Epithelial cell of proximal tubule (primary cell): ENCODE measurements at regions not wholly inside any gene's neighbourhood (a gene's known extent, or its start where the extent isn't known, plus 50 kb on each side); places are given as distances from the start of the nearest gene placed in this dataset.

Experiments used
- DNase-seq: peaks from one replicate; pipeline ENCODE4 v3.0.0-alpha.2; 2011; ENCODE audit warnings: low read depth
- H3K4me3 ChIP-seq: 2 replicates; pipeline ENCODE4 v1.5.1; 2011; ENCODE audit warnings: low read depth, mild to moderate bottlenecking, low read length
- TF ChIP-seq, protein P1 (sequence below): conservative IDR thresholded peaks from 2 replicates; pipeline ENCODE4 v1.5.1; 2012; ENCODE audit warnings: low read depth, mild to moderate bottlenecking, low read length

DNA sequence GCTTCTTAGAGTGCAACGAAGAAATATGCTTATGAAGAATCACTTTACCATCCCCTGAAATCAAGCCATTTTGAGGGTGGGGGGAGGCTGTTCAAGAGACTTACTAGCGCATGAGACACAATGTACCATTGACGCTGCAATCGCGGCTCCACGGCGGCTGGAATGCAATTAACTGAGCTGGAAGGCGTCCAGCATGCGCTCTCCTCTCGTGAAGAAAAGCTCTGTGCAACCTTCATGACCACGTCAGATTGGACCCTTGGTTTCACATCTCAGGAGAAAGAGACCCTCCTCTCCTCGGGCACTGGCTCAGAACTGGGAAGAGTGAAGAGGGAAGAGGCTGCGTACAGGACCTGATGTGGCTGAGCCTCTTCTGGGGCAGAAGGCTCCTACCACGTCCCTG lies 138.5 kb upstream of the IRX2 start:
- TF ChIP-seq, protein P1, sequence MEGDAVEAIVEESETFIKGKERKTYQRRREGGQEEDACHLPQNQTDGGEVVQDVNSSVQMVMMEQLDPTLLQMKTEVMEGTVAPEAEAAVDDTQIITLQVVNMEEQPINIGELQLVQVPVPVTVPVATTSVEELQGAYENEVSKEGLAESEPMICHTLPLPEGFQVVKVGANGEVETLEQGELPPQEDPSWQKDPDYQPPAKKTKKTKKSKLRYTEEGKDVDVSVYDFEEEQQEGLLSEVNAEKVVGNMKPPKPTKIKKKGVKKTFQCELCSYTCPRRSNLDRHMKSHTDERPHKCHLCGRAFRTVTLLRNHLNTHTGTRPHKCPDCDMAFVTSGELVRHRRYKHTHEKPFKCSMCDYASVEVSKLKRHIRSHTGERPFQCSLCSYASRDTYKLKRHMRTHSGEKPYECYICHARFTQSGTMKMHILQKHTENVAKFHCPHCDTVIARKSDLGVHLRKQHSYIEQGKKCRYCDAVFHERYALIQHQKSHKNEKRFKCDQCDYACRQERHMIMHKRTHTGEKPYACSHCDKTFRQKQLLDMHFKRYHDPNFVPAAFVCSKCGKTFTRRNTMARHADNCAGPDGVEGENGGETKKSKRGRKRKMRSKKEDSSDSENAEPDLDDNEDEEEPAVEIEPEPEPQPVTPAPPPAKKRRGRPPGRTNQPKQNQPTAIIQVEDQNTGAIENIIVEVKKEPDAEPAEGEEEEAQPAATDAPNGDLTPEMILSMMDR: no peak
- H3K4me3 ChIP-seq: no peak overlapping the region
- DNase-seq: no peak

DNA sequence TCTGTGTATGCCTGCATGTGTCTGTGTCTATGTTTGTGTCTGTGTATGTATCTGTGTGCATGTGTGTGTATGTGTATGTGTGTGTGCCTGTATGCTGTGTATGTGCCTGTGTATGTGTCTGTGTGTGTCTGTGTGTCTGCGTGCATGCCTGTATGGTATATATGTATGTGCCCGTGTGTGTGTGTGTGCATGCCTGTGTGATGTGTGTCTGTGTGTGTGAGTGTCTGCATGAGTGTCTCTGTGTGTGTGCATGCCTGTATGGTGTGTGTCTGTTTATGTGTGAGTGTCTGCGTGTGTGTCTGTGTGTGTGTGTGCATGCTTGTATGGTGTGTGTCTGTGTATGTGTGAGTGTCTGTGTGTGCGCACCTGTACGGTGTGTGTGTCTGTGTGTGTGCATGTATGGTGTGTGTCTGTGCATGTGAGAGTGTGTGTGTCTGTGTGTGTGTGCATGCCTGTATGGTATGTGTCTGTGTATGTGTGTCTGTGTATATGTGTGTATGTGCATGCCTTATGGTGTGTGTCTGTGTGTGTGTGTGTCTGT lies 137.1 kb upstream of the IRX2 start:
- DNase-seq: no peak
- TF ChIP-seq, protein P1: no peak
- H3K4me3 ChIP-seq: no peak overlapping the region

DNA sequence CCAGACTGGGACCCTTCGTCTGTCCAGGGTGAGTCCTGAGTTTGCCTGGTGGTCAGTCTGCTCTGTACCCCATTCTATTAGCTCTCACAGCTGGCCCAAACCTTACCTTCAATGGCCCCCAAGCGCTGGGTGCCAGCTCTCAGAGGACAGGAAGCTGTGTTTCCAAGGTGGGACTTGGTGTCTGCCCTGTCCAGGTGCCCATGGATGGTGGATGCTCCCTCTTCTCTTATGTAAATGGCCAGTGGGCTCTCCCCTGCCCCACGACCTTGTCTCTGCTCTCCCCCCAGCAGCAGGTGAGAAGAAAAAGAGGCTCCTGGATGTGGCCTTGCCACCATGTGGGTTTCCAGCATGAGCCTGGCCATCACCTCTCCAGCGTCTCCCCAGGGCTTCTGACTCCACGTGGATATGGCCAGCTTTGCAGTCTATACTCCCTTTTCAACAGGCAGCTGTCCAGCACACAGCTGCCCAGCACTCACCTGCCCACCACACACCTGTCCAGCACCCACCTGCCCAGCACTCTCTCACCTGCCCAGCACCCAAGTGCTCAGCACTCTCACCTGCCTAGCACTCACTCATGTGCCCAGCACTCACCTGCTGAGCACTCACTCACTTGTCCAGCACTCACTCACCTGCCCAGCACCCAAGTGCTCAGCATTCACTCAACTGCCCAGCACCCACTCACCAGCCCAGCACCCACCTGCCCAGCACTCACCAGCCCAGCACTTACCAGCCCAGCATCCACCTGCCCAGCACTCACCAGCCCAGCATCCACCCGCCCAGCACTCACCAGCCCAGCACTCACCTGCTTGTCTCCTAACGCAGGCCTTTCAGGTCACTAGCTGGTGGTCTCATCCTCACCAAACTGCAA lies 136.2 kb upstream of the IRX2 start:
- DNase-seq: no peak
- TF ChIP-seq, protein P1: no peak
- no peak overlapping the region for H3K4me3 ChIP-seq

DNA sequence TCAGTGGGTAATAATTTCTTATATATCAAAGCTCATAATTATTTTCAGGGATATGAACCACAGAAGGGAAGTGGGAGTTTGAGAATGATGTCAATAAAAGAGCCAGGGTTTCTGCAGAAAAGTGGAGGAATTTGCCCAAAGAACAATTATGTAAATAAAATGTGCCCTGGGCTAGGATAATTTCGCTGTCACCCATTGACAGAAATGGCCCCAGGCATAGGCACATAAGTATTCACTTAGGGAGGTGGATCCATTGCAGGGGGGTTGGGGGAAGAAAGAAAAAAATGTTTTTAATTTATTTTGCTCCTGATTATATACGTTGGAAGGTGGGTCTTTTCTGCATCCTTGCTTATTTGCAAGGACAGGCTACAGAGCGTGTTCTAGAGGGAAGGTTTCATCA lies 135.1 kb upstream of the IRX2 start:
- TF ChIP-seq, protein P1: no peak
- H3K4me3 ChIP-seq: no peak overlapping the region
- DNase-seq: no peak

DNA sequence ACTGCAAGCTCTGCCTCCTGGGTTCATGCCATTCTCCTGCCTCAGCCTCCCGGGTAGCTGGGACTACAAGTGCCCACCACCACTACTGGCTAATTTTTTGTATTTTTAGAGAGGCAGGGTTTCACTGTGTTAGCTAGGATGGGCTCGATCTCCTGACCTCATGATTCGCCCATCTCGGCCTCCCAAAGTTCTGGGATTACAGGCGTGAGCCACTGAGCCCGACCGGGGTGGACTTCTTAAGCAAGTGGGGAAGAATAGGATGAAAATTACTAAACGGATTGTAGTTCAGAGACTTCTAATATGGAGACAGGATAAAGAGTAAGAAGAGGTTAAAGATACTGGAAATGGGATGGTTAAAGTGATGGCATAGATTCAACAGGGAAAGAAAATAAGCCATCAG lies 132.3 kb upstream of the IRX2 start:
- DNase-seq: no peak
- TF ChIP-seq, protein P1: no peak
- H3K4me3 ChIP-seq: no peak overlapping the region

DNA sequence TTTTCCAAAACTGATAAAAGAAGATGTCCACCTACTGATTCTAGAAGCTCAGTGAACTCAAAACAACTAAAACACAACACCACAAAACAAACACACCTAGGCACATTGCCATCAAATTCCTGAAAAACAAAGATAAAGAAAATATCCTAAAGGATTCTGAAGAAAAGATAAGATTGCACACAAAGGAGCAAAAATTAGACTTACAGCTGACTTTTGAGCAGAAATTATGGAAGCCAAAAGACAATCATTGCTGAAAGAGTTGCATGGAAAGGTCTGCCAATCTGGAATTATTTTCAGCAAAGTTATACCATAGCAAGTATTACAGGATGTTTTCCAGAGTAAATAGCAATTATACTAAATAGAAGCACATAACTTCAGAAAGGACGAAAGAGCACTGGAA lies 128.2 kb upstream of the IRX2 start:
- no peak overlapping the region for H3K4me3 ChIP-seq
- TF ChIP-seq, protein P1: no peak
- no peak for DNase-seq

DNA sequence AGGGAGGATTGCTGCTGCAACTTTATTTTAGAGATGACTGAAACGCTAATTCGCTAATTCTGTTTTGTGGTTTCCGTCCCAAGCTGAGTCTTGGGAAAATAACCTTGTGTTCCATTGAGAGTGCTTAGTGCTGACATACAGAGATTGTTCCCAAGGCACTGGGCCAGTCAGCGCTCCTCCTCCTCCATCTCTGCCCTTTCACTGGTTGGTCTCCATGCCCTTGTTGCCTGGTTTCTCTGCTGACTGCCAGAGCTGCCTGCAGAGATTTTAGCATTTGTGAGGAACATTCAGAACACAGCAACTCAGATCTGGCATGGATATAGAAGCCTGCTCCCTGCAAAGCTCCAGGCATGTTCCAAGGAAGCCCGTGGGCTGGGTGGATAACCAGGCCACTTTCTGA lies 126.0 kb upstream of the IRX2 start:
- no peak overlapping the region for H3K4me3 ChIP-seq
- DNase-seq: no peak
- TF ChIP-seq, protein P1: no peak
